NCI-H510A (cell line): ENCODE measurements at regions not wholly inside any gene's neighbourhood (a gene's known extent, or its start where the extent isn't known, plus 50 kb on each side); places are given as distances from the start of the nearest gene placed in this dataset.
"Not testable (repeated sequence)": the region's sequence is repeated elsewhere in the genome, so short reads cannot be mapped to it uniquely, and the experiment has no call there.

ENCODE experiments used
- DNase-seq: peaks from one replicate; lab custom pipeline; 2025; lab: John Stamatoyannopoulos, UW

GRCh38 chr5:20370061-20370460 is 382.1 kb upstream of the CDH18 start:
- no peak for DNase-seq

- no peak for DNase-seq
These were observed 381.5 kb upstream of the CDH18 start for GRCh38 chr5:20369518-20369885.

GRCh38 chr5:20368571-20369517 is 380.8 kb upstream of the CDH18 start:
- no peak for DNase-seq

- no peak for DNase-seq
These were observed 379.2 kb upstream of the CDH18 start for GRCh38 chr5:20367178-20367577.

- no peak for DNase-seq
These were observed 372.3 kb upstream of the CDH18 start for GRCh38 chr5:20360263-20360662.

- no peak for DNase-seq
These were observed 371.4 kb upstream of the CDH18 start for GRCh38 chr5:20359377-20359776.

- no peak for DNase-seq
These were observed 365.5 kb upstream of the CDH18 start for GRCh38 chr5:20353499-20353898.

- DNase-seq: no peak
These were observed 363.8 kb upstream of the CDH18 start for GRCh38 chr5:20351849-20352248.

- DNase-seq: no peak
These were observed 360.3 kb upstream of the CDH18 start for GRCh38 chr5:20348321-20348720.

GRCh38 chr5:20347334-20347733 is 359.3 kb upstream of the CDH18 start:
- DNase-seq: no peak

GRCh38 chr5:20340126-20340525 is 352.1 kb upstream of the CDH18 start:
- DNase-seq: no peak

- DNase-seq: no peak
These were observed 348.0 kb upstream of the CDH18 start for GRCh38 chr5:20335978-20336377.

GRCh38 chr5:20331826-20332225 is 343.8 kb upstream of the CDH18 start:
- no peak for DNase-seq

- DNase-seq: no peak
These were observed 335.3 kb upstream of the CDH18 start for GRCh38 chr5:20323323-20323722.

GRCh38 chr5:20307391-20307790 is 319.4 kb upstream of the CDH18 start:
- DNase-seq: no peak

GRCh38 chr5:20305463-20305862 is 317.5 kb upstream of the CDH18 start:
- DNase-seq: no peak

- DNase-seq: not testable (repeated sequence)
These were observed 316.6 kb upstream of the CDH18 start for GRCh38 chr5:20304570-20304969.

- no peak for DNase-seq
These were observed 312.1 kb upstream of the CDH18 start for GRCh38 chr5:20300110-20300509.

- no peak for DNase-seq
These were observed 306.7 kb upstream of the CDH18 start for GRCh38 chr5:20294696-20295095.

GRCh38 chr5:20291766-20292165 is 303.8 kb upstream of the CDH18 start:
- no peak for DNase-seq

GRCh38 chr5:20287640-20288039 is 299.6 kb upstream of the CDH18 start:
- DNase-seq: no peak

GRCh38 chr5:20286512-20286911 is 298.5 kb upstream of the CDH18 start:
- no peak for DNase-seq

GRCh38 chr5:20276959-20277263 is 288.9 kb upstream of the CDH18 start:
- no peak for DNase-seq
